IMR-90 (cell line): ENCODE measurements at regions not wholly inside any gene's neighbourhood (a gene's known extent, or its start where the extent isn't known, plus 50 kb on each side); places are given as distances from the start of the nearest gene placed in this dataset.

Experiments used
- ATAC-seq: fragments of 200-7000 bp; cut with Tn5 transposase; 2 replicates; pipeline ENCODE4 v1.9.1; 2020; ENCODE audit warnings: low read depth, mild to moderate bottlenecking, moderate library complexity
- BruUV-seq: library from RNA; stranded (reverse); fragments of 400-500 nt; replicated peaks from 2 replicates; lab custom pipeline; 2021; lab: Mats Ljungman, UMichigan
- CTCF ChIA-PET: fragments of 300-600 bp; formaldehyde crosslinking; extraction: SDS; loops from one replicate; lab custom pipeline; 2021; ENCODE audit warnings: antibody characterized with exemption; lab: Yijun Ruan, JAX
- POLR2A ChIA-PET: fragments of 300-600 bp; sonication (Branson Sonifier 250); formaldehyde crosslinking; loops from one replicate; lab custom pipeline; 2022; ENCODE audit warnings: antibody characterized with exemption; ENCODE audit not compliant: unreplicated experiment; lab: Charles Lee
- DNase-seq: peaks from one replicate; pipeline ENCODE4 v3.0.0; 2013
- H2AFZ ChIP-seq: replicated peaks from 2 replicates; pipeline ENCODE3; 2013; ENCODE audit warnings: low read length, mild to moderate bottlenecking; ENCODE audit not compliant: poor library complexity
- H2AK5ac ChIP-seq: 2 replicates; pipeline ENCODE4 v1.6.1; 2013; ENCODE audit warnings: low read depth, low read length, inconsistent platforms
- H2AK9ac ChIP-seq: replicated peaks from 2 replicates; pipeline ENCODE3; 2013; ENCODE audit warnings: mild to moderate bottlenecking, low read depth, low read length, moderate library complexity; ENCODE audit not compliant: poor library complexity
- H2BK120ac ChIP-seq: 2 replicates; pipeline ENCODE4 v1.6.1; 2013; ENCODE audit warnings: low read depth, low read length, inconsistent platforms
- H2BK15ac ChIP-seq: 3 replicates; pipeline ENCODE4 v1.6.1; 2013; ENCODE audit warnings: low read depth, low read length, inconsistent platforms
- H2BK20ac ChIP-seq: 2 replicates; pipeline ENCODE4 v1.6.1; 2013; ENCODE audit warnings: low read depth, mild to moderate bottlenecking, inconsistent platforms, low read length, moderate library complexity
- H2BK5ac ChIP-seq: 2 replicates; pipeline ENCODE4 v1.6.1; 2013; ENCODE audit warnings: mild to moderate bottlenecking, low read depth, low read length, inconsistent platforms; ENCODE audit not compliant: poor library complexity, severe bottlenecking
- H3K14ac ChIP-seq: replicated peaks from 2 replicates; pipeline ENCODE4 v1.6.1; 2013; ENCODE audit warnings: low read depth, low read length, inconsistent platforms
- H3K18ac ChIP-seq: 2 replicates; pipeline ENCODE4 v1.6.1; 2013; ENCODE audit warnings: low read depth, low read length, control low read depth
- H3K23ac ChIP-seq: 2 replicates; pipeline ENCODE4 v1.6.1; 2013; ENCODE audit warnings: low read depth, low read length, inconsistent platforms
- H3K27ac ChIP-seq: 2 replicates; pipeline ENCODE4 v1.5.1; 2013; ENCODE audit warnings: mild to moderate bottlenecking, control low read depth, low read length; ENCODE audit not compliant: insufficient read depth
- H3K27me3 ChIP-seq: 2 replicates; pipeline ENCODE4 v1.6.1; 2013; ENCODE audit warnings: low read length; ENCODE audit not compliant: control insufficient read depth, insufficient read depth
- H3K36me3 ChIP-seq: 2 replicates; pipeline ENCODE4 v1.6.1; 2013; ENCODE audit warnings: low read length, mixed read lengths; ENCODE audit not compliant: control insufficient read depth, insufficient read depth
- H3K4ac ChIP-seq: 2 replicates; pipeline ENCODE4 v1.6.1; 2013; ENCODE audit warnings: low read depth, low read length, inconsistent platforms
- H3K4me1 ChIP-seq: 2 replicates; pipeline ENCODE4 v1.6.1; 2013; ENCODE audit warnings: low read length, mixed read lengths; ENCODE audit not compliant: control insufficient read depth, insufficient read depth
- H3K4me2 ChIP-seq: 2 replicates; pipeline ENCODE4 v1.6.1; 2013; ENCODE audit warnings: low read depth, mild to moderate bottlenecking, control low read depth, low read length, moderate library complexity
- H3K4me3 ChIP-seq: 2 replicates; pipeline ENCODE4 v1.5.1; 2013; ENCODE audit warnings: low read depth, mild to moderate bottlenecking, control low read depth, low read length, moderate library complexity; ENCODE audit not compliant: insufficient read depth
- H3K56ac ChIP-seq: 2 replicates; pipeline ENCODE4 v1.6.1; 2013; ENCODE audit warnings: low read length, inconsistent platforms; ENCODE audit not compliant: insufficient read depth; ENCODE audit errors: extremely low read depth
- H3K79me1 ChIP-seq, 2 experiments: 2 replicates each; pipeline ENCODE4 v1.6.1; 2013; ENCODE audit warnings: low read length in 2 of 2, inconsistent platforms in 1 of 2, low read depth in 1 of 2
- H3K9ac ChIP-seq: 2 replicates; pipeline ENCODE4 v1.6.1; 2013; ENCODE audit warnings: low read depth, low read length, control low read depth
- H3K9me1 ChIP-seq: 2 replicates; pipeline ENCODE4 v1.6.1; 2013; ENCODE audit warnings: low read length, inconsistent platforms; ENCODE audit not compliant: insufficient read depth
- H3K9me3 ChIP-seq: 2 replicates; pipeline ENCODE4 v1.6.1; 2013; ENCODE audit warnings: low read length; ENCODE audit not compliant: control insufficient read depth, insufficient read depth
- H4K20me1 ChIP-seq: 2 replicates; pipeline ENCODE4 v1.6.1; 2013; ENCODE audit warnings: low read length, inconsistent platforms; ENCODE audit not compliant: insufficient read depth
- H4K5ac ChIP-seq: 2 replicates; pipeline ENCODE4 v1.6.1; 2013; ENCODE audit warnings: mild to moderate bottlenecking, low read depth, low read length, control low read depth
- H4K8ac ChIP-seq, 2 experiments: 2 replicates each; pipeline ENCODE4 v1.6.1; 2013; ENCODE audit warnings: low read depth in 2 of 2, low read length in 2 of 2, control low read depth in 1 of 2, inconsistent platforms in 1 of 2
- H4K91ac ChIP-seq: 2 replicates; pipeline ENCODE4 v1.6.1; 2013; ENCODE audit warnings: low read depth, low read length, inconsistent platforms; ENCODE audit not compliant: insufficient read depth
- BHLHE40 ChIP-seq: fragments of 150-350 bp; IDR thresholded peaks from 2 replicates; pipeline ENCODE4 v1.6.1; 2016; ENCODE audit warnings: mild to moderate bottlenecking, low read depth, low read length
- CEBPB ChIP-seq: IDR thresholded peaks from 2 replicates; pipeline ENCODE4 v1.6.1; 2012; ENCODE audit warnings: low read depth, low read length, improper control_type of control experiment
- CHD1 ChIP-seq: IDR thresholded peaks from 2 replicates; pipeline ENCODE4 v1.6.1; 2012; ENCODE audit warnings: low read depth, low read length, improper control_type of control experiment
- ELK1 ChIP-seq: fragments of 150-350 bp; IDR thresholded peaks from 2 replicates; pipeline ENCODE4 v1.6.1; 2016; ENCODE audit warnings: low read depth, mild to moderate bottlenecking, low read length, moderate library complexity, borderline replicate concordance
- FOS ChIP-seq: fragments of 150-350 bp; IDR thresholded peaks from 2 replicates; pipeline ENCODE4 v1.6.1; 2016; ENCODE audit warnings: low read depth, low read length
- MAFK ChIP-seq: IDR thresholded peaks from 2 replicates; pipeline ENCODE4 v1.6.1; 2012; ENCODE audit warnings: low read depth, low read length, improper control_type of control experiment
- MAZ ChIP-seq: IDR thresholded peaks from 2 replicates; pipeline ENCODE4 v1.6.1; 2012; ENCODE audit warnings: low read depth, mild to moderate bottlenecking, low read length, improper control_type of control experiment, moderate library complexity, borderline replicate concordance
- MXI1 ChIP-seq: IDR thresholded peaks from 2 replicates; pipeline ENCODE4 v1.6.1; 2012; ENCODE audit warnings: low read depth, mild to moderate bottlenecking, low read length, moderate library complexity, borderline replicate concordance
- NFE2L2 ChIP-seq: fragments of 150-350 bp; IDR thresholded peaks from 2 replicates; pipeline ENCODE4 v1.6.1; 2016; ENCODE audit warnings: low read depth, mild to moderate bottlenecking, low read length
- POLR2A ChIP-seq: IDR thresholded peaks from 2 replicates; pipeline ENCODE4 v1.6.1; 2012; ENCODE audit warnings: mild to moderate bottlenecking, low read depth, low read length
- RAD21 ChIP-seq: IDR thresholded peaks from 2 replicates; pipeline ENCODE4 v1.6.1; 2012; ENCODE audit warnings: low read length, improper control_type of control experiment
- RCOR1 ChIP-seq: IDR thresholded peaks from 2 replicates; pipeline ENCODE4 v1.6.1; 2012; ENCODE audit warnings: mild to moderate bottlenecking, low read length, improper control_type of control experiment; ENCODE audit not compliant: insufficient replicate concordance
- RFX5 ChIP-seq: IDR thresholded peaks from 2 replicates; pipeline ENCODE4 v1.8.0; 2012; ENCODE audit warnings: low read depth, mild to moderate bottlenecking, low read length, moderate library complexity
- SMC3 ChIP-seq: fragments of 150-350 bp; IDR thresholded peaks from 2 replicates; pipeline ENCODE4 v1.6.1; 2016; ENCODE audit warnings: low read depth, mild to moderate bottlenecking, antibody characterized with exemption, low read length, moderate library complexity
- WGBS, 2 experiments: methylation state at CpG; one replicate each; pipeline versions ENCODE4 v1.1.5 to v1.1.7; 2013; ENCODE audit warnings: missing lambda C conversion rate in 2 of 2; ENCODE audit not compliant: insufficient read length in 1 of 2; ENCODE audit errors: extremely low coverage in 2 of 2; 5-methylcytosine and 5-hydroxymethylcytosine counted together
- dilution Hi-C: fragments of 300-500 bp; cut with HindIII; formaldehyde crosslinking; loops from one replicate; pipeline ENCODE4 v1.14.3; 2018; ENCODE audit warnings: low sequenced_read_pairs; ENCODE audit not compliant: unreplicated experiment
- in situ Hi-C: fragments of 300-500 bp; cut with MboI; formaldehyde crosslinking; loops from 3 replicates; pipeline ENCODE4 v1.14.3; 2019; ENCODE audit warnings: low sequenced_read_pairs, inconsistent platforms, mixed read lengths
- intact Hi-C: fragments of 100-400 bp; cut with micrococcal nuclease; formaldehyde crosslinking; loops from 2 replicates; pipeline ENCODE4 v1.10.0; 2022
- TF ChIP-seq, protein P1 (sequence below): conservative IDR thresholded peaks from 2 replicates; pipeline ENCODE4 v1.5.1; 2012; ENCODE audit warnings: mild to moderate bottlenecking, low read depth, low read length, improper control_type of control experiment
- TF ChIP-seq, protein P2 (sequence below): fragments of 150-350 bp; IDR thresholded peaks from 2 replicates; pipeline ENCODE4 v1.6.1; 2017; ENCODE audit warnings: mild to moderate bottlenecking, antibody characterized with exemption, low read length, low read depth

DNA sequence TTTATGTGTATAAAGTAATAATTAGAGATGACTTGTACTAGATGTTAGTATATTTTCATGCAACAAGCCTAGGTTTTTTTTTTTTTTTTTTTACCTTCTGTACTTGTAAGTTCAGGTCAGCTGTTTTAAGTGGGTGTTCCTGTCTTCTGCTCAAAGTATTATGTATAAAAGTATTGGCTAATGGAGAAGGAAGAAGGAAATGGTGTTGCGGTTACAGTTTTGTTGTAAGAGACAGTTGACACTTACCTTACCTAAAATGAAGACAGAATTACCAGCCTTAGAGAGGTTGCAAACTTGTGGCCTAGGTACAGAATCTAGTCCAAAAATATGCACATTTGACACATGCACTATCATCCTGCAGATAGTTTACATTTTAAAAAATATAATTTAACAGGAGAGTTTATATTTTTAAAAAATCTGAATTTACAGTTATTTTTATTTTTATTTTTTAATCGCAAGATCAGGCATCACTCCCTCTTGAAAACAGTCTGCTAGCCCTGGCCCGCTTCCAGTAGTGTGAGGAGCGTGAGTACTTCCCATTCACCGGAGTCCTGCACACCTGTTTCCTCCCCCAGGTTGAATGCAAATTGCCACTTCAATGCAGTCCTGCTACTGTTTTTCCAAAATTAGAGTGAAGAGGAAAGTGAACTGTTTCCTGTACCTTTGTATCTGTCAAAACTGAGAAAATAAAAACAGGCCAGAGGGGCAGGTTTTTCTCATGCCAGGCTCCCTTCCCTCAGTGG is 224.3 kb upstream of the SOX2 start:
- Histone ChIP-seq H3K9me1 (no peaks in the 10 kb centered on the region), H3K79me1 (no peaks in the 10 kb centered on the region), H2BK5ac (no peak overlapping the region), H2BK20ac (no peak overlapping the region), H3K9me3 (peaks cover 11% of the 10 kb centered on the region), H4K91ac (no peak overlapping the region), H2AK9ac (no peak overlapping the region), H3K14ac (no peak overlapping the region), H3K4ac (no peak overlapping the region), H3K4me3 (no peak overlapping the region), H3K27ac (no peak overlapping the region), H3K4me1 (no peaks in the 10 kb centered on the region), H3K9ac (no peak overlapping the region), H2AK5ac (no peak overlapping the region), H4K8ac (no peak overlapping the region), H3K4me2 (no peak overlapping the region), H3K36me3 (no peaks in the 10 kb centered on the region), H3K18ac (no peak overlapping the region), H4K20me1 (no peaks in the 10 kb centered on the region), H4K5ac (no peak overlapping the region), H2BK15ac (no peak overlapping the region), H3K23ac (no peak overlapping the region), H2AFZ (no peak overlapping the region), H2BK120ac (no peak overlapping the region), H3K56ac (no peak overlapping the region), H3K27me3 (no peaks in the 10 kb centered on the region)
- no CpG with 5 or more reads among the region's 5 CpGs for WGBS, 2 experiments
- DNase-seq (no peak), ATAC-seq (no peak)
- TF ChIP-seq RFX5 (no peak), ELK1 (no peak), FOS (no peak), NFE2L2 (no peak), BHLHE40 (no peak), CEBPB (no peak), MAZ (no peak), MAFK (no peak), MXI1 (no peak), RAD21 (no peak), SMC3 (no peak), RCOR1 (no peak), CHD1 (no peak), POLR2A (no peak)
- TF ChIP-seq, protein P1, sequence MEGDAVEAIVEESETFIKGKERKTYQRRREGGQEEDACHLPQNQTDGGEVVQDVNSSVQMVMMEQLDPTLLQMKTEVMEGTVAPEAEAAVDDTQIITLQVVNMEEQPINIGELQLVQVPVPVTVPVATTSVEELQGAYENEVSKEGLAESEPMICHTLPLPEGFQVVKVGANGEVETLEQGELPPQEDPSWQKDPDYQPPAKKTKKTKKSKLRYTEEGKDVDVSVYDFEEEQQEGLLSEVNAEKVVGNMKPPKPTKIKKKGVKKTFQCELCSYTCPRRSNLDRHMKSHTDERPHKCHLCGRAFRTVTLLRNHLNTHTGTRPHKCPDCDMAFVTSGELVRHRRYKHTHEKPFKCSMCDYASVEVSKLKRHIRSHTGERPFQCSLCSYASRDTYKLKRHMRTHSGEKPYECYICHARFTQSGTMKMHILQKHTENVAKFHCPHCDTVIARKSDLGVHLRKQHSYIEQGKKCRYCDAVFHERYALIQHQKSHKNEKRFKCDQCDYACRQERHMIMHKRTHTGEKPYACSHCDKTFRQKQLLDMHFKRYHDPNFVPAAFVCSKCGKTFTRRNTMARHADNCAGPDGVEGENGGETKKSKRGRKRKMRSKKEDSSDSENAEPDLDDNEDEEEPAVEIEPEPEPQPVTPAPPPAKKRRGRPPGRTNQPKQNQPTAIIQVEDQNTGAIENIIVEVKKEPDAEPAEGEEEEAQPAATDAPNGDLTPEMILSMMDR = no peak
- TF ChIP-seq, protein P2, sequence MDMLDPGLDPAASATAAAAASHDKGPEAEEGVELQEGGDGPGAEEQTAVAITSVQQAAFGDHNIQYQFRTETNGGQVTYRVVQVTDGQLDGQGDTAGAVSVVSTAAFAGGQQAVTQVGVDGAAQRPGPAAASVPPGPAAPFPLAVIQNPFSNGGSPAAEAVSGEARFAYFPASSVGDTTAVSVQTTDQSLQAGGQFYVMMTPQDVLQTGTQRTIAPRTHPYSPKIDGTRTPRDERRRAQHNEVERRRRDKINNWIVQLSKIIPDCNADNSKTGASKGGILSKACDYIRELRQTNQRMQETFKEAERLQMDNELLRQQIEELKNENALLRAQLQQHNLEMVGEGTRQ = no peak
- no TSS peak for BruUV-seq
- in situ Hi-C loops = no loop called here
- dilution Hi-C loops = no loop called here
- intact Hi-C loops = no loop called here
- CTCF ChIA-PET = no interaction called here
- POLR2A ChIA-PET = no interaction called here
